Right atrium auricular region (tissue), 2 donors: ENCODE measurements at regions not wholly inside any gene's neighbourhood (a gene's known extent, or its start where the extent isn't known, plus 50 kb on each side); places are given as distances from the start of the nearest gene placed in this dataset.

ENCODE experiments used
- DNase-seq: peaks from one replicate; pipeline ENCODE4 v3.0.0-alpha.2; 2019; ENCODE audit warnings: low spot score
- H3K27ac ChIP-seq, 2 donors: fragments of 200-600 bp; sonication (generic); 1 replicate in 1 of 2; 2 replicates in 1 of 2; pipeline ENCODE4 v1.5.1; 2016 to 2019
- H3K27me3 ChIP-seq, 2 donors: fragments of 200-600 bp; sonication (generic); one replicate each; pipeline versions ENCODE4 v1.5.1 to v1.6.0; 2017 to 2019
- H3K36me3 ChIP-seq: fragments of 200-600 bp; sonication (generic); one replicate; pipeline ENCODE4 v1.5.1; 2016
- H3K4me1 ChIP-seq, 2 donors: fragments of 200-600 bp; sonication (generic); one replicate each; pipeline versions ENCODE4 v1.5.1 to v1.6.0; 2017 to 2019
- H3K4me3 ChIP-seq, 2 donors: fragments of 200-600 bp; sonication (generic); 1 replicate in 1 of 2; 2 replicates in 1 of 2; pipeline ENCODE4 v1.5.1; 2017 to 2019; ENCODE audit warnings: mild to moderate bottlenecking in 1 of 2, moderate library complexity in 1 of 2
- H3K9me3 ChIP-seq, 2 donors: fragments of 200-600 bp; sonication (generic); one replicate each; pipeline ENCODE4 v1.5.1; 2019
- TF ChIP-seq, protein P1 (sequence below), 2 donors: fragments of 200-600 bp; sonication (generic); IDR thresholded peaks; one replicate each; pipeline ENCODE4 v1.5.1; 2019; ENCODE audit warnings: antibody characterized with exemption in 2 of 2

GRCh38 chr6:119848696-119849095 is 499.1 kb upstream of the MAN1A1 start:
- no peaks in the 10 kb centered on the region for H3K27me3 ChIP-seq
- no peaks in the 10 kb centered on the region for H3K4me1 ChIP-seq
- H3K9me3 ChIP-seq = no peaks in the 10 kb centered on the region
- no peak for DNase-seq
- TF ChIP-seq, protein P1, sequence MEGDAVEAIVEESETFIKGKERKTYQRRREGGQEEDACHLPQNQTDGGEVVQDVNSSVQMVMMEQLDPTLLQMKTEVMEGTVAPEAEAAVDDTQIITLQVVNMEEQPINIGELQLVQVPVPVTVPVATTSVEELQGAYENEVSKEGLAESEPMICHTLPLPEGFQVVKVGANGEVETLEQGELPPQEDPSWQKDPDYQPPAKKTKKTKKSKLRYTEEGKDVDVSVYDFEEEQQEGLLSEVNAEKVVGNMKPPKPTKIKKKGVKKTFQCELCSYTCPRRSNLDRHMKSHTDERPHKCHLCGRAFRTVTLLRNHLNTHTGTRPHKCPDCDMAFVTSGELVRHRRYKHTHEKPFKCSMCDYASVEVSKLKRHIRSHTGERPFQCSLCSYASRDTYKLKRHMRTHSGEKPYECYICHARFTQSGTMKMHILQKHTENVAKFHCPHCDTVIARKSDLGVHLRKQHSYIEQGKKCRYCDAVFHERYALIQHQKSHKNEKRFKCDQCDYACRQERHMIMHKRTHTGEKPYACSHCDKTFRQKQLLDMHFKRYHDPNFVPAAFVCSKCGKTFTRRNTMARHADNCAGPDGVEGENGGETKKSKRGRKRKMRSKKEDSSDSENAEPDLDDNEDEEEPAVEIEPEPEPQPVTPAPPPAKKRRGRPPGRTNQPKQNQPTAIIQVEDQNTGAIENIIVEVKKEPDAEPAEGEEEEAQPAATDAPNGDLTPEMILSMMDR (IDR thresholded peaks at IDR 0.05) = no peak
- no peak overlapping the region for H3K27ac ChIP-seq
- no peak overlapping the region for H3K4me3 ChIP-seq
- H3K36me3 ChIP-seq = no peaks in the 10 kb centered on the region

DNA sequence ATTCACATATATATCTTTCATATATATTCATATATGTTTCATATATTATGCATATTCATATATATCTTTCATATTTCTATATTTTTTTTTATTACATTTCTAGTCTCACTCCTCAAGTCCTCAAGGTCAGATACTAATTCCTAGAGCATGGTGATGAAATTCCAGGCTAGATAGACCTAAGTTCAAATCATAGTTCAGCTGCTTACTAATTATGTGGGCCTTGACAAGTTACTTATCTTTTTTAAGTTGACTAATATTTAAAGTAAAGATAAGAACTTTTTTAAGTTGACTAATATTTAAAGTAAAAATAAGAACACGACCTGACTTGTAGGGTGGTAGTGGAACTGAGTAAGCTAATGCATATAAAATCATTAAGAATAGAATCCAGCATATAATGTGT is 495.6 kb upstream of the MAN1A1 start:
- peaks cover 0 to 23% of the 10 kb centered on the region in 2 donors for H3K9me3 ChIP-seq
- no peaks in the 10 kb centered on the region for H3K36me3 ChIP-seq
- TF ChIP-seq, protein P1 (IDR thresholded peaks at IDR 0.05) = no peak
- no peaks in the 10 kb centered on the region for H3K4me1 ChIP-seq
- H3K4me3 ChIP-seq = no peak overlapping the region
- no peak overlapping the region for H3K27ac ChIP-seq
- DNase-seq = no peak
- no peaks in the 10 kb centered on the region for H3K27me3 ChIP-seq

- TF ChIP-seq, protein P1 (IDR thresholded peaks at IDR 0.05) = no peak
- H3K36me3 ChIP-seq = no peaks in the 10 kb centered on the region
- peaks cover 0 to 29% of the 10 kb centered on the region in 2 donors for H3K9me3 ChIP-seq
- no peak for DNase-seq
- no peak overlapping the region for H3K4me3 ChIP-seq
- H3K4me1 ChIP-seq = no peaks in the 10 kb centered on the region
- H3K27ac ChIP-seq = no peak overlapping the region
- no peaks in the 10 kb centered on the region for H3K27me3 ChIP-seq
Observed at GRCh38 chr6:119844387-119844786, 494.8 kb upstream of the MAN1A1 start.

DNA sequence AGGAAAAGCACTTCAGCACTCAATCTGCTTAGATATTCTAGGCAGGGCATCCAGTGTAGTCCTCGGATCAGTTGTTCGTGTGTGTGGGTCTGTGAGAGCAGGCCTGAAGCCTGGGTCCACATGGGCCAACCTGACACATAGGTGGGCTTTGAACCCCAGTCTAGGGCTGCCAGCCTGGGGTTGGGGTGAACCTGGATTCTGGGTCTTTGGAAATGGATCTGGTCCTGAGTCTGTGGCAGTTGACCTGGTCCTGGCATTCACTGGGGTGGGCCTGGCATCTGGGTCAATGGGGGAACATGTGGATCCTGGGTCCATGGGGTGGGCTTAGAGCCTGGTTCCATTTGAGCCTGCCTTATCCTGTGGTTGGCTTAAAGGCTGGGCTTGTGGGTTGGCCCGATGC is 492.6 kb upstream of the MAN1A1 start:
- H3K27ac ChIP-seq = no peak overlapping the region
- no peaks in the 10 kb centered on the region for H3K4me1 ChIP-seq
- TF ChIP-seq, protein P1 (IDR thresholded peaks at IDR 0.05) = no peak
- H3K36me3 ChIP-seq = no peaks in the 10 kb centered on the region
- H3K9me3 ChIP-seq = peaks cover 0 to 29% of the 10 kb centered on the region in 2 donors
- H3K4me3 ChIP-seq = no peak overlapping the region
- DNase-seq = no peak
- H3K27me3 ChIP-seq = no peaks in the 10 kb centered on the region

- peaks cover 0 to 29% of the 10 kb centered on the region in 2 donors for H3K9me3 ChIP-seq
- no peak overlapping the region for H3K27ac ChIP-seq
- no peaks in the 10 kb centered on the region for H3K36me3 ChIP-seq
- no peaks in the 10 kb centered on the region for H3K4me1 ChIP-seq
- TF ChIP-seq, protein P1 (IDR thresholded peaks at IDR 0.05) = no peak
- H3K27me3 ChIP-seq = no peaks in the 10 kb centered on the region
- no peak for DNase-seq
- H3K4me3 ChIP-seq = no peak overlapping the region
Observed at GRCh38 chr6:119838043-119838442, 488.5 kb upstream of the MAN1A1 start.

DNA sequence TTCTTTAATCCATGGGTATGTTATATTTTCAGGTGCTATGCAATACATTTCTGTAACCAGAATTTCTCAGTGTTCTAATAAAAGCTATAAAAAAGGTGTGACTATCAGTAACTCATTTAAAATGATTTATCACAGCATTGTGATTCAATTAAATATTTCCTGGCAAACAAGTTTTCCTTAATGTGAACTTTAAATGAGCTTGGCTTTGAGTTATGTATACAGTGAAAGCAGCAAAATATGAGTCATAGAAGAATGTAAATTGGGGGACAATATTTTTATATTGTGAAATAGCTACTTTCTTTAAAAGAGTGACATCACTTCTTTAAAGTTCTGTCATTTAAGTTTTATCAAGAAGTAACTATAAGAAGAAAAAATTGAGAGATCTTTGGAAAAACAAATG is 484.9 kb upstream of the MAN1A1 start:
- no peaks in the 10 kb centered on the region for H3K4me1 ChIP-seq
- H3K27ac ChIP-seq = no peak overlapping the region
- DNase-seq = no peak
- no peaks in the 10 kb centered on the region for H3K36me3 ChIP-seq
- no peak overlapping the region for H3K4me3 ChIP-seq
- H3K9me3 ChIP-seq = no peaks in the 10 kb centered on the region
- H3K27me3 ChIP-seq = no peaks in the 10 kb centered on the region
- TF ChIP-seq, protein P1 (IDR thresholded peaks at IDR 0.05) = no peak
